H1 (cell line): ENCODE measurements at regions not wholly inside any gene's neighbourhood (a gene's known extent, or its start where the extent isn't known, plus 50 kb on each side); places are given as distances from the start of the nearest gene placed in this dataset.

Experiments used
- CTCF ChIA-PET: fragments of 300-600 bp; sonication (Branson Sonifier 250); formaldehyde crosslinking; loops from one replicate; lab custom pipeline; 2021; ENCODE audit not compliant: partially characterized antibody; lab: Charles Lee
- POLR2A ChIA-PET: fragments of 300-600 bp; sonication (Branson Sonifier 250); formaldehyde crosslinking; loops from one replicate; lab custom pipeline; 2021; ENCODE audit warnings: inconsistent platforms; ENCODE audit not compliant: partially characterized antibody; lab: Charles Lee
- DNase-seq, 2 experiments: peaks; one replicate each; pipeline versions ENCODE4 v3.0.0 to v3.0.0-alpha.2; 2010 to 2022; ENCODE audit warnings: low spot score in 2 of 2, low read depth in 1 of 2, mixed read lengths in 1 of 2
- FAIRE-seq: peaks from 2 replicates; lab custom pipeline; 2011; peaks lifted over from hg19 to GRCh38; lab: Jason Lieb, UNC
- H2AFZ ChIP-seq: 2 replicates; pipeline ENCODE4 v1.8.1; 2012; ENCODE audit warnings: low read length, inconsistent platforms
- H2AK5ac ChIP-seq: 2 replicates; pipeline ENCODE4 v1.6.1; 2013; ENCODE audit warnings: low read depth, low read length
- H2BK120ac ChIP-seq: replicated peaks from 2 replicates; pipeline ENCODE3; 2013; ENCODE audit warnings: low read depth, low read length, inconsistent platforms
- H2BK12ac ChIP-seq: 2 replicates; pipeline ENCODE4 v1.6.1; 2013; ENCODE audit warnings: low read depth, low read length
- H2BK15ac ChIP-seq: 2 replicates; pipeline ENCODE4 v1.6.1; 2013; ENCODE audit warnings: low read length
- H2BK20ac ChIP-seq: 2 replicates; pipeline ENCODE4 v1.6.1; 2013; ENCODE audit warnings: low read length
- H2BK5ac ChIP-seq: 2 replicates; pipeline ENCODE4 v1.6.1; 2013; ENCODE audit warnings: low read depth, low read length
- H3K14ac ChIP-seq: 2 replicates; pipeline ENCODE4 v1.6.1; 2013; ENCODE audit warnings: inconsistent platforms; ENCODE audit not compliant: insufficient read length
- H3K18ac ChIP-seq: 2 replicates; pipeline ENCODE4 v1.6.1; 2013; ENCODE audit warnings: low read length; ENCODE audit errors: extremely low read depth
- H3K23ac ChIP-seq: 2 replicates; pipeline ENCODE4 v1.6.1; 2013; ENCODE audit warnings: inconsistent platforms; ENCODE audit not compliant: insufficient read length
- H3K23me2 ChIP-seq: 2 replicates; pipeline ENCODE4 v1.6.1; 2013; ENCODE audit warnings: low read depth, low read length
- H3K27ac ChIP-seq: 2 replicates; pipeline ENCODE4 v1.6.1; 2011; ENCODE audit warnings: low read depth, low read length, inconsistent platforms
- H3K27me3 ChIP-seq, 4 experiments: replicated peaks in 1 of 4; 1 replicate in 1 of 4; 2 replicates in 3 of 4; pipeline versions ENCODE4 v1.6.1 to v1.8.1; 2011 to 2013; ENCODE audit warnings: low read length in 3 of 4, mild to moderate bottlenecking in 3 of 4, inconsistent platforms in 2 of 4, mixed read lengths in 2 of 4, moderate library complexity in 1 of 4; ENCODE audit not compliant: control insufficient read depth in 3 of 4, insufficient read depth in 3 of 4; ENCODE audit errors: extremely low read depth in 1 of 4
- H3K36me3 ChIP-seq, 4 experiments: 2 replicates each; pipeline versions ENCODE4 v1.6.1 to v1.8.1; 2011 to 2013; ENCODE audit warnings: mild to moderate bottlenecking in 4 of 4, low read length in 3 of 4, moderate library complexity in 2 of 4, control low read depth in 1 of 4, inconsistent platforms in 1 of 4; ENCODE audit not compliant: insufficient read depth in 4 of 4, control insufficient read depth in 2 of 4
- H3K4ac ChIP-seq: replicated peaks from 2 replicates; pipeline ENCODE3; 2013; ENCODE audit warnings: low read length, low read depth, mixed read lengths, inconsistent platforms; ENCODE audit not compliant: insufficient read length
- H3K4me1 ChIP-seq, 4 experiments: replicated peaks in 1 of 4; 1 replicate in 1 of 4; 2 replicates in 3 of 4; pipeline versions ENCODE4 v1.6.1 to v1.8.1; 2011 to 2013; ENCODE audit warnings: low read length in 3 of 4, inconsistent platforms in 2 of 4, mixed read lengths in 1 of 4; ENCODE audit not compliant: insufficient read depth in 4 of 4, control insufficient read depth in 3 of 4
- H3K4me2 ChIP-seq, 2 experiments: 2 replicates each; pipeline versions ENCODE4 v1.6.1 to v1.8.1; 2011 to 2013; ENCODE audit warnings: low read depth in 2 of 2, low read length in 2 of 2, control low read depth in 1 of 2, inconsistent platforms in 1 of 2, mild to moderate bottlenecking in 1 of 2; ENCODE audit not compliant: insufficient read depth in 1 of 2
- H3K4me3 ChIP-seq, 4 experiments: fragments of 200-600, 300-600 bp in 1 of 4; sonication (generic), shearing (Covaris generic), sonication (Bioruptor Twin) in 1 of 4; 2 replicates each; pipeline versions ENCODE4 v1.5.1 to v1.8.1; 2011 to 2016; ENCODE audit warnings: low read length in 4 of 4, low read depth in 3 of 4, control low read depth in 2 of 4, inconsistent platforms in 2 of 4, mild to moderate bottlenecking in 2 of 4, mixed read lengths in 1 of 4, moderate library complexity in 1 of 4; ENCODE audit not compliant: insufficient read depth in 2 of 4; ENCODE audit errors: extremely low read depth in 1 of 4
- H3K56ac ChIP-seq: replicated peaks from 2 replicates; pipeline ENCODE3; 2013; ENCODE audit warnings: low read depth, mild to moderate bottlenecking, mixed read lengths, low read length, inconsistent platforms; ENCODE audit not compliant: insufficient read length
- H3K79me1 ChIP-seq: 2 replicates; pipeline ENCODE4 v1.6.1; 2013; ENCODE audit warnings: low read depth, low read length, control low read depth
- H3K79me2 ChIP-seq, 2 experiments: 2 replicates each; pipeline versions ENCODE4 v1.6.1 to v1.8.1; 2012 to 2013; ENCODE audit warnings: low read length in 2 of 2, mild to moderate bottlenecking in 2 of 2, inconsistent platforms in 1 of 2; ENCODE audit not compliant: insufficient read depth in 2 of 2, control insufficient read depth in 1 of 2
- H3K9ac ChIP-seq, 4 experiments: replicated peaks in 1 of 4; 1 replicate in 1 of 4; 2 replicates in 3 of 4; pipeline versions ENCODE4 v1.6.1 to v1.8.1; 2011 to 2013; ENCODE audit warnings: low read depth in 3 of 4, low read length in 3 of 4, control low read depth in 2 of 4, mild to moderate bottlenecking in 2 of 4, moderate library complexity in 2 of 4, inconsistent platforms in 1 of 4; ENCODE audit errors: extremely low read depth in 1 of 4
- H3K9me3 ChIP-seq, 2 experiments: 2 replicates each; pipeline versions ENCODE4 v1.6.1 to v1.8.1; 2012 to 2013; ENCODE audit warnings: mild to moderate bottlenecking in 2 of 2, moderate library complexity in 2 of 2, control low read depth in 1 of 2, inconsistent platforms in 1 of 2, low read depth in 1 of 2, low read length in 1 of 2, mixed read lengths in 1 of 2; ENCODE audit not compliant: insufficient read depth in 2 of 2
- H4K20me1 ChIP-seq, 2 experiments: replicated peaks in 1 of 2; 2 replicates each; pipeline versions ENCODE3 to v1.8.1; 2011 to 2013; ENCODE audit warnings: inconsistent platforms in 2 of 2, low read length in 2 of 2, mild to moderate bottlenecking in 1 of 2; ENCODE audit not compliant: insufficient read depth in 2 of 2, control insufficient read depth in 1 of 2
- H4K5ac ChIP-seq: 2 replicates; pipeline ENCODE4 v1.6.1; 2013; ENCODE audit warnings: low read length, low read depth, mixed read lengths, inconsistent platforms; ENCODE audit not compliant: insufficient read length
- H4K8ac ChIP-seq: 2 replicates; pipeline ENCODE4 v1.8.0; 2013; ENCODE audit warnings: mild to moderate bottlenecking, moderate library complexity, low read length, inconsistent platforms; ENCODE audit not compliant: insufficient read depth; ENCODE audit errors: extremely low read depth
- H4K91ac ChIP-seq: replicated peaks from 2 replicates; pipeline ENCODE3; 2013; ENCODE audit warnings: low read length, mixed read lengths, inconsistent platforms; ENCODE audit not compliant: insufficient read length
- BACH1 ChIP-seq: IDR thresholded peaks from 2 replicates; pipeline ENCODE4 v1.6.1; 2012; ENCODE audit warnings: low read length, improper control_type of control experiment
- CEBPB ChIP-seq: IDR thresholded peaks from 2 replicates; pipeline ENCODE4 v1.6.1; 2012; ENCODE audit warnings: low read depth, low read length
- CTBP2 ChIP-seq: IDR thresholded peaks from 2 replicates; pipeline ENCODE4 v1.7.0; 2011; ENCODE audit warnings: borderline replicate concordance, mild to moderate bottlenecking, moderate library complexity, mixed read lengths, low read length; ENCODE audit not compliant: insufficient read depth, insufficient read length
- FOSL1 ChIP-seq: IDR thresholded peaks from 2 replicates; pipeline ENCODE4 v1.6.1; 2011; ENCODE audit warnings: mild to moderate bottlenecking, low read depth, low read length, moderate library complexity; ENCODE audit not compliant: insufficient read depth
- GABPA ChIP-seq: IDR thresholded peaks from 2 replicates; pipeline ENCODE4 v1.6.1; 2011; ENCODE audit warnings: mild to moderate bottlenecking, low read length, moderate library complexity, borderline replicate concordance; ENCODE audit not compliant: insufficient read depth
- NRF1 ChIP-seq: IDR thresholded peaks from 2 replicates; pipeline ENCODE4 v1.6.1; 2011; ENCODE audit warnings: mild to moderate bottlenecking, low read depth, low read length, improper control_type of control experiment
- SIRT6 ChIP-seq: IDR thresholded peaks from one replicate; pipeline ENCODE4 v1.7.1; 2012; ENCODE audit warnings: low read length, inconsistent platforms
- SP1 ChIP-seq: IDR thresholded peaks from 2 replicates; pipeline ENCODE4 v1.6.1; 2011; ENCODE audit warnings: low read depth, low read length
- SP4 ChIP-seq: IDR thresholded peaks from 2 replicates; pipeline ENCODE4 v1.6.1; 2012; ENCODE audit warnings: low read length, inconsistent platforms
- TAF1 ChIP-seq: IDR thresholded peaks from 2 replicates; pipeline ENCODE4 v1.6.1; 2011; ENCODE audit warnings: mild to moderate bottlenecking, low read depth, low read length
- TAF7 ChIP-seq: optimal IDR thresholded peaks from 2 replicates; pipeline ENCODE3; 2011; ENCODE audit warnings: low read depth, mild to moderate bottlenecking, inconsistent platforms, low read length, moderate library complexity, borderline replicate concordance
- TBP ChIP-seq: IDR thresholded peaks from 2 replicates; pipeline ENCODE4 v1.6.1; 2011; ENCODE audit warnings: low read depth, low read length, improper control_type of control experiment
- WGBS, 2 experiments: shearing (Covaris generic) in 1 of 2; methylation state at CpG; one replicate each; pipeline versions ENCODE4 v1.1.6 to v1.1.7; 2013 to 2015; ENCODE audit warnings: low lambda C conversion rate in 2 of 2, mixed read lengths in 2 of 2, inconsistent platforms in 1 of 2, low coverage in 1 of 2, missing lambda C conversion rate in 1 of 2; ENCODE audit not compliant: insufficient replicate concordance in 2 of 2, insufficient coverage in 1 of 2, insufficient read length in 1 of 2; ENCODE audit errors: extremely low coverage in 1 of 2, missing lambda C conversion rate in 1 of 2; 5-methylcytosine and 5-hydroxymethylcytosine counted together
- TF ChIP-seq, protein P1 (sequence below): IDR thresholded peaks from 2 replicates; pipeline ENCODE4 v1.6.1; 2012; ENCODE audit warnings: inconsistent platforms
- TF ChIP-seq, protein P2 (sequence below): IDR thresholded peaks from 2 replicates; pipeline ENCODE4 v1.6.1; 2011; ENCODE audit warnings: low read length, improper control_type of control experiment

DNA sequence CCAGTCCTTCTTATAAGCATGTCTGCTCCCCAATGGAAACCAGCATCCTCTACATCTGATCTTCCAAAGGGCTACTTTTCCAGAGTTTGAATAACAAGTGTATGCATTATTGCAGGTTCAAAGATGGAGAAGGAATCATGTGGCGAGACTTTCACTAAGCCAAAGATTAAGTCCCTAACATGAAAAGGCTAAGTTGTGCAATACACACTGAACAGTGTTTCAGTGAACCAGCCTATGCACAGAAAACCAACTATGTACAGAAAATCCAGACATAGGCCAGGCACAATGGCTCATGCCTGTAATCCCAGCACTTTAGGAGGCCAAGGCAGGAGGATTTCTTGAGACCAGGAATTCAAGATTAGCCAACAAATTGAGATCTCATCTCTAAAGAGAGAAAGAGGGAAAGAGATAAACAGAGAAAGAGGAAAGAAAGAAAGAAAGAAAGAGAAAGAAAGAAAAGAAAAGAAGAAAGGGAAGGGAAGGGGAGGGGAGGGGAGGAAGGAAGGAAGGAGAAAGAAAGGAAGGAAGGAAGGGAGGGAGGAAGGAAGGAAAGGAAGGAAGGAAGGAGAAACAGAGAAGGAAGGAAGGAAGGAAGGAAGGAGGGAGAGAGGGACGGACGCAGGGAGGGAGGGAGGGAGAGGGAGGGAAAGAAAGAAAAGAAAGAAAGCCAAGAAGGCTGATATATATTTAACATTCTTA, 181.7 kb downstream of the LTN1 start:
- Histone ChIP-seq H3K23ac (no peak overlapping the region), H3K14ac (no peak overlapping the region), H3K36me3 (no peaks in the 10 kb centered on the region), H3K4ac (no peak overlapping the region), H3K9ac (no peak overlapping the region), H3K79me1 (no peaks in the 10 kb centered on the region), H4K5ac (no peak overlapping the region), H2BK12ac (no peak overlapping the region), H3K27me3 (no peaks in the 10 kb centered on the region), H2BK120ac (no peak overlapping the region), H3K4me2 (no peak overlapping the region), H4K20me1 (no peaks in the 10 kb centered on the region), H3K9me3 (no peaks in the 10 kb centered on the region), H2BK15ac (no peak overlapping the region), H4K91ac (no peak overlapping the region), H2BK20ac (no peak overlapping the region), H3K4me1 (peaks cover 0 to 3% (median 0%) of the 10 kb centered on the region in 4 experiments; a peak in 1 of 7 replicates), H2BK5ac (no peak overlapping the region), H3K23me2 (no peaks in the 10 kb centered on the region), H4K8ac (no peak overlapping the region), H3K27ac (no peak overlapping the region), H2AK5ac (no peak overlapping the region), H3K18ac (no peak overlapping the region), H3K79me2 (no peaks in the 10 kb centered on the region), H2AFZ (no peak overlapping the region), H3K56ac (no peak overlapping the region), H3K4me3 (no peak overlapping the region)
- no peak for FAIRE-seq
- CTCF ChIA-PET: no interaction called here
- no peak for DNase-seq
- WGBS, 2 experiments: 63% methylated on average over 3 of the region's 3 CpGs; no CpG with 5 or more reads in 1 of the 2 experiments
- POLR2A ChIA-PET: no interaction called here
- TF ChIP-seq NRF1 (no peak), TAF1 (no peak), TBP (no peak), SP4 (no peak), SIRT6 (no peak), FOSL1 (no peak), BACH1 (no peak), GABPA (no peak), TAF7 (no peak), SP1 (no peak), CEBPB (no peak), CTBP2 (no peak)
- TF ChIP-seq, protein P1, sequence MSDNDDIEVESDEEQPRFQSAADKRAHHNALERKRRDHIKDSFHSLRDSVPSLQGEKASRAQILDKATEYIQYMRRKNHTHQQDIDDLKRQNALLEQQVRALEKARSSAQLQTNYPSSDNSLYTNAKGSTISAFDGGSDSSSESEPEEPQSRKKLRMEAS: no peak
- TF ChIP-seq, protein P2, sequence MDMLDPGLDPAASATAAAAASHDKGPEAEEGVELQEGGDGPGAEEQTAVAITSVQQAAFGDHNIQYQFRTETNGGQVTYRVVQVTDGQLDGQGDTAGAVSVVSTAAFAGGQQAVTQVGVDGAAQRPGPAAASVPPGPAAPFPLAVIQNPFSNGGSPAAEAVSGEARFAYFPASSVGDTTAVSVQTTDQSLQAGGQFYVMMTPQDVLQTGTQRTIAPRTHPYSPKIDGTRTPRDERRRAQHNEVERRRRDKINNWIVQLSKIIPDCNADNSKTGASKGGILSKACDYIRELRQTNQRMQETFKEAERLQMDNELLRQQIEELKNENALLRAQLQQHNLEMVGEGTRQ: no peak
